ENCODE measurements at regions not wholly inside any gene's neighbourhood (a gene's known extent, or its start where the extent isn't known, plus 50 kb on each side); places are given as distances from the start of the nearest gene placed in this dataset.
A peak's percentile ranks its signal among the peaks of the same experiment; 100 is the strongest.

DNA sequence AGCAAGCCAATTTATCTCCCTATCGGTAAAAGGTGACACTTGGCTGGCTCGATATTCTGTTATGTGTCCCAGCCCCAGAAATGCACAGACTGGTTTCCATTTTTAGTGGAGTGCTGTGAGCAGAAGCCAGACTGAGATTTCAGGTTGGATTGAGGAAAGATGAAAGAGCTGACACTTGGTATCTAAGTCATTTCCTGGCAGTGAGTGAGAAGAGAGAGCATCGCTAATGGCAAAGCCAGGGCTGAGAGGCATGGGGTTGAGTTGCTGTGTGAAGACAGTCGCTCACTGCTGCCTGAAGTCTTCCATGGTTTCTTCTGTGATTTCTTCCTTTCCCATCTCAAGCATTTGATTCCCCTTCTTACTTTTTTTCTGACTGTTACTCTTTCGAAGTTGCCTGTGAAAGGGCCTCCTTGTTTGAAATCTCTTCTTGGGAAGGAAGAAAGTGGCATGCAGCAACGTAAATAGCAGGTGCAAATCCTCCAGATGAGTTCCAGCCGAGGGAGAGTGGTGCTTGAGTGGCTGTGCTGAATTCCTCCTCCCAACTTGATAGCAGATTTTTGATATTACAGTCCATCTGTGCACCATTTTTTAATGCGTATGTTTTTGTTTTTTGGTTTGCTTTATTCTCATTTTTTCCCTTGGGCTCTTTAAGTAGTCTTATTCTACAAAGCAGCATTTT lies 109.2 kb upstream of the LIMCH1 start:
- no peak for DNase-seq (ENCODE audit: low read depth)

- DNase-seq (ENCODE audit: low read depth): no peak
Measured at GRCh38 chr4:41429280-41429669, 108.7 kb upstream of the LIMCH1 start.

GRCh38 chr4:41430792-41431191 lies 107.2 kb upstream of the LIMCH1 start:
- DNase-seq (ENCODE audit: low read depth): peak; percentile 11

GRCh38 chr4:41431276-41431675 lies 106.7 kb upstream of the LIMCH1 start:
- no peak for DNase-seq (ENCODE audit: low read depth)

DNA sequence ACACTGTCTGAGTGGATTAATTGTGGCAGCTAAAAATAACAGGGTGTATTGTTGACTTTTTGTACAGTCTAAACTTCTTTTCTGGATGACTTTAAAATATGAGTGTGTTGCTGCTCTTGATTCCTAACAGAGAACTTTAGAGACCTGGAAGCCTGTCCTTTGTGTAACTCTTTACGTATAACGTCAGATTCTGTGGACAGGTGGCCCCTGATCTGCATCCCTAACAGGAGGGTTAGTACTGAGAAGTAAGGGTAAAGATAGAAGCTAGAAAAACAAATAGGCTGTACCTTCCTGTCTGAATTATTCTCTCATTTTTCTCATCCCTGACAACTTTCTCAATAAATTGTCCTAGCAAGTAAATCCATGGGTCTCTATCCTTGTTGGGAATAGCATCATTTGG lies 105.7 kb upstream of the LIMCH1 start:
- DNase-seq (ENCODE audit: low read depth): no peak

DNA sequence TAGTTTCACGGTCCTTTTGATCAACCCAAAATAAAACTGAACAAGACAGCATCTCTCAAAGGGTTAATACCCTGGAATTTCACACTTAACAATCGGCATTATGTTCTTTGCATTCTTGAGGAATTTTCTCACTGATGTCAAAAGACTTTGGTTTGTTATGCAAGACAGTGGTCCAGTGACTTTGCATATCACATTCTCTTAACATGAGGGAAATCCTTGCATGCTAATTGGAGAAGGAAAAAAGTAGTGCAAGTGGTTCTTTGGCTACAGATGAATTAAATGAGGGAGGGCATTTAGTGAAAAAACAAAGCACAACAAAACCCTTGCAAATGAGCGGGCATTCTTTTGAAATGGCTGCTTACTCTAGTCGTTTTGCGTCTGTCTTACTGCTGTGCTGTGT lies 105.1 kb upstream of the LIMCH1 start:
- peak; percentile 94 for DNase-seq (ENCODE audit: low read depth)

DNA sequence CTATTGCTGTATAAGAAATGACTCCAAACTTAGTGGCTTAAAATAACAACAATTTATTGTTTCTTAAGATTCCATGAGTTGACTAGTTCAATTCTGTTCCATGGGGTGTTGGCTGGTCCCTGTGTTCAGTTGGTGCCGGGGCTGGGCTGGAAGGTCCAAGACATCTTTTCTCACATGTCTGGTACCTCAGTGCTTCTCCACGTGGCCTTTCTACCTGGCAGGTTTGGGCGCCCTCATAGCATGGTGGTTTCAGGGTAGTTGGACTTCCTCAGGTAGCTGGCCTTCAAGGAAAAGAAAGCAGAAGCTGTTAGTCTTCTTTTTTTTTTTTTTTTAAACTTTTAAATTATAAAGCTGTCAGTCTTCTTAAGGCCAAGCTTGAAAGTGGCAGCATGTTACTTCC lies 104.6 kb upstream of the LIMCH1 start:
- no peak for DNase-seq (ENCODE audit: low read depth)

- DNase-seq (ENCODE audit: low read depth): no peak
Measured at GRCh38 chr4:41435510-41435909, 102.4 kb upstream of the LIMCH1 start.

GRCh38 chr4:41436419-41436818 lies 101.5 kb upstream of the LIMCH1 start:
- DNase-seq (ENCODE audit: low read depth): no peak

DNA sequence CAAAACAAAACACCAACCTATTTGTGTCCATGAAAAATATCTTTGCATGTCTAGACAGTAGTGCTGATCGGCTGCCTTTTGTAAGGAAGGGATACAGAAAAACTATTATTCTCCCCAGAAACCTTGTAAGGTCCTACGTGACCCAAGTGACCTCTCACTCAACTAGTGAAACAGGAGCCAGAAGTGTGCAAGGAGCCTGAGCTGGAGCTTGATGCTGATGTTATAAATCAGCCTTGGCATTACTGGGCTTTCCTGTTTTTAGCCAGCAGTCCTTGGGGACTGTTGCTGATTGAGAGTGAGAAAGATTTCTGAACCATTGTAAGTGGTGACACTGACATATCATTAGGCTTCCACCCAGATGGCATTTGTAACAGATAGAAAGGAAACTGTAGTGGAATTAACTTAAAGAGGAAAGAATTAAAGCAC lies 100.8 kb upstream of the LIMCH1 start:
- no peak for DNase-seq (ENCODE audit: low read depth)

DNA sequence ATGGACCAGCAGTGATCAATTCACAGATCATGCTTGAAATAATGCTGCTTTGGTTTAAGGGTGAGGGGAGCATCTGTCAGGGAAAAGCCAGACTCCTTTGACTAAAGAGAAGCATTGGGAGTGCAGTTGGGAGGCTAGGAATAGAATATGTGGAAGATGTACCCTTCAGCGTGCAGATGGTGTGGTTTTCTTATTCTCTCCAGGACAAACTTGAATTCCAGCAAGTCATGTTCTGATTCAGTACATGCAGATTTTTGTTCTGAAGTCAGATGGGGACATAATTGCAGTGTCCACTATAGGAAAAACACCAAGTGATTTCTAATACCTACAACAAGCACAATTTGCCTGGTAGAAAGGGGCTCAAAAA lies 99.0 kb upstream of the LIMCH1 start:
- DNase-seq (ENCODE audit: low read depth): no peak

DNA sequence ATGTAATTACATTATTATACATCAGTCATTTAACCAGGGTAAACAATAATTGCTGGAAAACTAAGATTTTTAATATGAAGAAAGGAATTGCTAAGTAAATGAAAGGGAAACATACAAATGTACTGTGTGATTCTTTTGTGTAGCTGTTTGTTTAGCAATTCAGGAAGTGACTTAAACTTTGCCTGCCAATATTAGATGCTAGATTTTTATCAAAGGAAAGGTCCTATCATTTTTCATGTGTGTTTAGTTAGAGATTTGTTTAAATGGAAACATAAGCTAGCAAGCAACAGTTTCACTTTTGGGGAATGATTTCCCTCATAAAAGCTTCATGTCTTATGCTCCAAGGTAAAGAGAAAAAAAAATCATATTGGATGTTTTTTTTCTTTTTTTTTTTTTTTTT lies 95.1 kb upstream of the LIMCH1 start:
- DNase-seq (ENCODE audit: low read depth): peak; percentile 64

DNA sequence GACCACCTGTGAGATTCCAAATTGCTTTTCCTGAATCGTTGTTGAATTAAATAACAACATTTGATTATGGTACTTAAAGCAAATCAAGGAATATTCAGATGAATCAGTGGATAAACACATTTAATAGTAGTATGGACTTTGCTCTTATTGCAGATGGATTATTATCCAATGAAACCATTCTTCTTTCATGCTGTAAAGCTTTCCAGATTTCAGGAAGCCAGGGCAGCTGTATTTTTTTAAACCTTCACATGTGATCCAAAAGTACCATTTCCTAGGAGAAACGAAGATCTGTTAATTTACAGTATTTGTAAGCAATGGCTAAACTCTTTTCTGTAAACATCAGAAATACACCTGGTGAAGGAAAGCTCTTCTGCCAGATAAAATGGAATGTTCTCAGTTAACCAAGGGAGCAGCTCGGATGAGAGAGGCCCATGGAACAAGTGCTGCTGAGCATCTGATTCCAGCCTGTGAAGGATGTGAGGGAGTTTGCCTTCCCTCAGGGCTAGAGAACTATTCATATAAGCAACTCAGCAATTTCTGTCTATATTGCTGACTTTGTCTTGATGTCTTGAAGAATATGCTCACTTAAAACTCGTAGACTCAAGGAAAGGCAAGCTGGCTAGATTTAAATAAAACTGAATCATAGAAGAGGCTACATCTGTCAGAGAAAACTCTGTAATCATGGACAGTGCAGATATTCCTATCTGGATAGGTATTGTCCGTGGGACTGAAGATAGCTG lies 94.4 kb upstream of the LIMCH1 start:
- DNase-seq (ENCODE audit: low read depth): no peak

DNA sequence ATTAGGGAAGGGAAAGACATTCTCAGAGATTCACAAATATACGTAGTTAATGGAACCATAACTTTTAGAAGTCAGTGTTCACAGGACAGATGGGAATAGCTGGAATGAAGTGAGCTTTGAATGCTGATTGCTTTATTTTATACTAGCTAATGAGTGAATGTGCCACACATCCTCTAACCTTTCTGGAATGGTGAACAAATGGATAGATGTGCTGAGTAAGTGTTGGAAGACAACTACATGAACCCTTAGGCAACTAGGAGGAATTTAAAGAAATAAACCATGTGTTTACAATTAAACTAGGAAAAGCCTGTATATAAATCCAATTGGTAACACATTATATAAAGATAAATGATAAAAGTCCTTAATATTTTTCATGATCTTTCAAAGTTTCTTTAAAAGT lies 91.6 kb upstream of the LIMCH1 start:
- no peak for DNase-seq (ENCODE audit: low read depth)

- no peak for DNase-seq (ENCODE audit: low read depth)
Measured at GRCh38 chr4:41446981-41447725, 90.8 kb upstream of the LIMCH1 start.

DNA sequence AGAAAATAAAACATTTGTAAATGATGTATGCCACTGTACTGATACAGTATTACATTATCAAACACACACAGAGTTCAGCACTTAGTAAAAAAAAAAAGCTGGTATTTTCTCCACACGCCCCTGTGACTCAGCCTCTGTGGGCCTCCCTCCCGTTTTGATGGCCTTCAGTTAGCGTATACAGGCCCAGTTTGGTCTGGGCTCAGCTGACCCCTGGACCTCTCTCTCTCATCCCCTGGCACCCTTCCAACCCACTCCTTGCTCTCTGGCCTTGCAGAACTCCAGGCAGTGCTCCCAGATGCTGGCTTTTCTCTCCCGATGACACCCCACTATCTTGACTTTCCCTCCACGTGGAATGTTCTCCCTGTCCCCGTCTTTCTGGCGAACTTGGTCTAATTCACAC lies 89.0 kb upstream of the LIMCH1 start:
- DNase-seq (ENCODE audit: low read depth): peak; percentile 72

GRCh38 chr4:41451961-41452360 lies 86.0 kb upstream of the LIMCH1 start:
- no peak for DNase-seq (ENCODE audit: low read depth)

DNA sequence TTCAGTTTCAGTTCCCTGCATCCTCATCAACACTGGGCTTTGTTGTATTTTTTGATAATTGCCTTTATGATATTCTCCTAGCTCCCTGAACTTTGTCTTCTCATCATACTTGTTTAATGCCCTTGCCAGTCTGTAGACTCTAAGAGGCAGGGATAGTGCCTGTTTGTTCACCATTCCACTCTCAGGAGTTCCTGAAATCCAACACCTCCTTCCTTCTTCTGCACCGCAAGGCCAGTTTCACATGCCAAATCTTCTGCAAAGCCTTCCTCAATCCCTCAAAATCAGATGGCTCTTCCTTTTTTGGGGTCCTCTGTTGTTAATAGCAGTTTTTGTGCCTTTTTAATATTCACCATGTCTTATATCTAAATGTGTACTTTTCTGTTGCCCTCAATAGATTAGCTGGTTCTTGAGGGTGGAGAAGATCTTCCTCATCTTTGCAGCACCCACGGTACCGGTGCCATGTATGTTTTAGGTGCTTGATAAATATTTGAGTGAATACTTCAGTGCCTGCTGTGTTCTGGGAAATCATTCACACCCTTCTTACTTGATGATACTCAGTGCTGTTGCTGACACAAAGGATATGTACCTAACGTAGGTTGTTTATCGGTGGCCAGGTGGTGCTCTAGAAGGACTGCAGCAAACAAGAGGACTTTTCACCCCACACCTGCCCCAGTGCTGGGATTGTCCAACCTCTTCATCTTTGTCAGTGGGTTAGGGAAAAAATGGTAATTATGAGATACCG lies 85.3 kb upstream of the LIMCH1 start:
- no peak for DNase-seq (ENCODE audit: low read depth)

GRCh38 chr4:41454423-41454822 lies 83.5 kb upstream of the LIMCH1 start:
- DNase-seq (ENCODE audit: low read depth): peak; percentile 14

DNA sequence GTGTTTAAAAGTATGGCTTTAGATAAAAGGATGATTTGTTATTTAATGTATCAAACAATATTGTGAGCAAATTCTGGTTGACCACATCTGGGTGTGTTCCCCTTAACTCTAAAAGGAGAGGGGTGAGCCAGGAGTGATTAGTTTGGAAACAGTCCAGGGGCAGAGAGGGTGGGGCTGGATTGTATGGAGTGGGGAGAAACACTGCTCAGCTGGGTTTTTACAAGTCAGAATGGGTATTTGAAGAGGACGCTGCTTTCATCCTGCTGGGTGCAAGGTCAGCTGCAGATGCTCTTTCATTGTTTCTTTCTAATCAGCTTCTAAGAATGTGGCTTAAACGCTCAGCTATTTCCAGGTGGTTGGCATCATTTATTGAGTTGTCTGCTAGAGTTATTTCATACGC lies 82.8 kb upstream of the LIMCH1 start:
- no peak for DNase-seq (ENCODE audit: low read depth)

DNA sequence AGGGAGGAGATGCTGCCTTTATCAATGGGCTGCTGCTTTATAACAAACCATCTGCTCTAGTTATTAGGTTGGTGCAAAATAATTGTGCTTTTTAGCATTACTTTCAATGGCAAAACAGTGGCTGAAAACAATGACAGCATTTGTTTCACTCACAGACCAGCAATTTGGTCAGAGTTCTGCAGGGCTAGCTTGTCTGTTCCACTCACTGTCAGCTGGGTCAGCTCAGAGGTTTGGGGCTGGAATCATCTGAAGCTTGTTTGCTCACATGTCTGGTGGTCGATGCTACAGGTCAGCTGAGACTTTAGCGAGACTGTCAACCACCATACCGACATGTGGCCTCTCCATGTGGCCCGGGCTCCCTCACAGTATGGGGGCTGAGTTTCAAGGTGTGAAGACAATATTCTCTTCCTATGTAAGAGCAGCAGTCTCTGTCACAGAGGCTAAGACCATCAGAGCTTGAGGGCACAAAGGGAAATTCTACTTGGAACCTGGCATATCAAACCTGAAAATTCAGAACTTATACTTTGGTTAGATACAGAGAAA lies 81.3 kb upstream of the LIMCH1 start:
- no peak for DNase-seq (ENCODE audit: low read depth)

GRCh38 chr4:41458689-41459088 lies 79.3 kb upstream of the LIMCH1 start:
- peak; percentile 17 for DNase-seq (ENCODE audit: low read depth)

Measured in iris pigment epithelial cell (primary cell).